ENCODE measurements at regions not wholly inside any gene's neighbourhood (a gene's known extent, or its start where the extent isn't known, plus 50 kb on each side); places are given as distances from the start of the nearest gene placed in this dataset.
A peak's percentile ranks its signal among the peaks of the same experiment; 100 is the strongest.

GRCh38 chr20:17872959-17873358, 95.6 kb downstream of the SNX5 start:
- Histone ChIP-seq H3K36me3 (no peaks in the 10 kb centered on the region), H3K4me3 (no peak overlapping the region), H3K27ac (no peak overlapping the region), H3K4me1 (peaks cover 26 to 39% (median 32%) of the 10 kb centered on the region in 4 donors), H3K9me3 (no peaks in the 10 kb centered on the region), H3K27me3 (no peaks in the 10 kb centered on the region)
- DNase-seq: no peak
- WGBS, 2 donors: 52 to 73% methylated on average over 5 of the region's 5 CpGs
- TF ChIP-seq EP300 (IDR thresholded peaks at IDR 0.05): no peak
- no peak for TF ChIP-seq CTCF (IDR thresholded peaks at IDR 0.05)
- no peak for TF ChIP-seq POLR2A (IDR thresholded peaks at IDR 0.05)
- no peak for TF ChIP-seq POLR2AphosphoS5 (IDR thresholded peaks at IDR 0.05)
- no peak for ATAC-seq (ENCODE audit: low FRiP score in 2 of 2)

- H3K4me3 ChIP-seq: no peak overlapping the region
- H3K27me3 ChIP-seq: no peaks in the 10 kb centered on the region
- TF ChIP-seq POLR2A (IDR thresholded peaks at IDR 0.05): no peak
- no peak for TF ChIP-seq POLR2AphosphoS5 (IDR thresholded peaks at IDR 0.05)
- TF ChIP-seq CTCF (IDR thresholded peaks at IDR 0.05): no peak
- TF ChIP-seq EP300 (IDR thresholded peaks at IDR 0.05): no peak
- no peaks in the 10 kb centered on the region for H3K36me3 ChIP-seq
- DNase-seq (no peak), ATAC-seq (ENCODE audit: low FRiP score in 2 of 2) (no peak)
- H3K4me1 ChIP-seq: peaks cover 26 to 39% (median 32%) of the 10 kb centered on the region in 4 donors
- H3K9me3 ChIP-seq: no peaks in the 10 kb centered on the region
- H3K27ac ChIP-seq: no peak overlapping the region
- 71 to 82% methylated on average over 13 of the region's 13 CpGs for WGBS, 2 donors
Observed at GRCh38 chr20:17872434-17872833, 96.2 kb downstream of the SNX5 start.

GRCh38 chr20:17871886-17872285, 96.7 kb downstream of the SNX5 start:
- 58 to 74% methylated on average over 4 of the region's 4 CpGs for WGBS, 2 donors
- ATAC-seq (ENCODE audit: low FRiP score in 2 of 2): no peak
- Histone ChIP-seq H3K4me3 (no peak overlapping the region), H3K27ac (no peak overlapping the region), H3K4me1 (peaks cover 26 to 39% (median 32%) of the 10 kb centered on the region in 4 donors), H3K36me3 (no peaks in the 10 kb centered on the region), H3K9me3 (no peaks in the 10 kb centered on the region), H3K27me3 (no peaks in the 10 kb centered on the region)
- TF ChIP-seq EP300 (IDR thresholded peaks at IDR 0.05): no peak
- DNase-seq: no peak

- no peaks in the 10 kb centered on the region for H3K9me3 ChIP-seq
- H3K4me3 ChIP-seq: no peak overlapping the region
- TF ChIP-seq CTCF (IDR thresholded peaks at IDR 0.05): no peak
- TF ChIP-seq POLR2A (IDR thresholded peaks at IDR 0.05): no peak
- no peak for TF ChIP-seq POLR2AphosphoS5 (IDR thresholded peaks at IDR 0.05)
- no peak for TF ChIP-seq EP300 (IDR thresholded peaks at IDR 0.05)
- no peaks in the 10 kb centered on the region for H3K27me3 ChIP-seq
- H3K4me1 ChIP-seq: peaks cover 24 to 39% (median 31%) of the 10 kb centered on the region in 4 donors
- 46 to 55% methylated on average over 2 of the region's 2 CpGs for WGBS, 2 donors
- DNase-seq: no peak
- ATAC-seq (ENCODE audit: low FRiP score in 2 of 2): no peak
- no peaks in the 10 kb centered on the region for H3K36me3 ChIP-seq
- no peak overlapping the region for H3K27ac ChIP-seq
Observed at GRCh38 chr20:17871181-17871580, 97.4 kb downstream of the SNX5 start.

GRCh38 chr20:17870086-17870740, 98.4 kb downstream of the SNX5 start:
- TF ChIP-seq POLR2AphosphoS5 (IDR thresholded peaks at IDR 0.05): no peak
- no peak for TF ChIP-seq EP300 (IDR thresholded peaks at IDR 0.05)
- no peak for TF ChIP-seq CTCF (IDR thresholded peaks at IDR 0.05)
- no peak for TF ChIP-seq POLR2A (IDR thresholded peaks at IDR 0.05)
- peak overlapping the region in 1 of 4 donors; percentile 70 for H3K27ac ChIP-seq
- H3K4me3 ChIP-seq: peak overlapping the region in 2 of 4 donors; percentile 3 to 28
- peak in 1 of 2 donors; percentile 18 for ATAC-seq (ENCODE audit: low FRiP score in 2 of 2)
- H3K27me3 ChIP-seq: no peaks in the 10 kb centered on the region
- peak in 1 of 2 donors; percentile 60 for DNase-seq
- peaks cover 14 to 30% (median 22%) of the 10 kb centered on the region in 4 donors for H3K4me1 ChIP-seq
- WGBS, 2 donors: 54 to 68% methylated on average over 6 to 17 of the region's 17 CpGs
- H3K36me3 ChIP-seq: no peaks in the 10 kb centered on the region
- no peaks in the 10 kb centered on the region for H3K9me3 ChIP-seq
